Aorta (tissue), 5 donors: ENCODE measurements at regions not wholly inside any gene's neighbourhood (a gene's known extent, or its start where the extent isn't known, plus 50 kb on each side); places are given as distances from the start of the nearest gene placed in this dataset.

ENCODE experiments used
- ATAC-seq: fragments of 200-7000 bp; cut with Tn5 transposase; one replicate; pipeline ENCODE4 v1.9.1; 2022; ENCODE audit warnings: moderate library complexity; ENCODE audit not compliant: low FRiP score
- DNase-seq, 2 donors: peaks; one replicate each; pipeline ENCODE4 v3.0.0-alpha.2; 2020
- H3K27ac ChIP-seq, 2 donors: one replicate each; pipeline ENCODE4 v1.5.1; 2013; ENCODE audit warnings: low read length in 2 of 2, mild to moderate bottlenecking in 2 of 2, moderate library complexity in 2 of 2, control low read depth in 1 of 2, inconsistent platforms in 1 of 2, low read depth in 1 of 2
- H3K27me3 ChIP-seq, 2 donors: one replicate each; pipeline ENCODE4 v1.6.1; 2013; ENCODE audit warnings: control low read depth in 1 of 2, low read length in 1 of 2, mild to moderate bottlenecking in 1 of 2, moderate library complexity in 1 of 2; ENCODE audit not compliant: insufficient read depth in 2 of 2, control insufficient read depth in 1 of 2
- H3K36me3 ChIP-seq, 2 donors: one replicate each; pipeline ENCODE4 v1.6.1; 2013; ENCODE audit warnings: control low read depth in 1 of 2, low read length in 1 of 2, mild to moderate bottlenecking in 1 of 2; ENCODE audit not compliant: insufficient read depth in 2 of 2, control insufficient read depth in 1 of 2
- H3K4me1 ChIP-seq, 2 donors: one replicate each; pipeline ENCODE4 v1.6.1; 2013; ENCODE audit warnings: low read length in 2 of 2, control low read depth in 1 of 2, mild to moderate bottlenecking in 1 of 2, moderate library complexity in 1 of 2; ENCODE audit not compliant: insufficient read depth in 2 of 2, control insufficient read depth in 1 of 2
- H3K4me3 ChIP-seq, 2 donors: one replicate each; pipeline ENCODE4 v1.5.1; 2013; ENCODE audit warnings: low read length in 2 of 2, control low read depth in 1 of 2, mild to moderate bottlenecking in 1 of 2
- H3K9me3 ChIP-seq: one replicate; pipeline ENCODE4 v1.6.1; 2013; ENCODE audit warnings: mild to moderate bottlenecking, low read length; ENCODE audit not compliant: control insufficient read depth
- WGBS, 2 donors: extraction: QIAGEN DNeasy Blood & Tissue Kit; methylation state at CpG; one replicate each; pipeline ENCODE4 v1.1.7; 2013; 5-methylcytosine and 5-hydroxymethylcytosine counted together
- intact Hi-C, 2 donors: fragments of 100-400 bp; cut with DNase I; formaldehyde crosslinking; loops; one replicate each; pipeline versions ENCODE4 v1.14.2 to v1.15.0; 2022
- donor health status: healthy with polysubstance abuse.
- donor health status: Bipolar disorder and iron deficiency.
- donor health status: DM: no; HTN: no; CAD: no.
- donor health status: DM: no; HTN: no; CAD: no.
- donor health status: DM: yes; HTN: yes; CAD: no.

DNA sequence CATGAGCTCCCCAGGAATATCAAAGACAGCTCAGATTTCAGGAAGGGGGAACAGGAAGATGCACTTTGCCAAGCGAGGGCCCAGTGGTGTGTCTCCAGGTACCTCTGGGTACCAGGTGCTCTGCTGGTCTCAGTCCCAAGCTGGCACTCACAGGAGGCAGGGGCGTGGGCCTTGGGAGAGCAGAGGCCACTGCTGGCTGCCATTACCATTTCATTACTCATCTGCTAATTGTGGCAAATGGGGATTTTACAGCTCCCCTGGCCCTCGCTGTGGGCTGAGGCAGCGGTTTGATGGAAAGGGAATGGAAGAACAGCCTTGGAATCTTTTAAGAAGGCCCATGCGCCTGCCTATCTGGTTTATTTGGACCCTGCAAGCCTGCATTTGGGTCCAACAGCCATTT is 192.0 kb upstream of the NAV2 start:
- DNase-seq (no peak), ATAC-seq (no peak)
- no peaks in the 10 kb centered on the region for H3K9me3 ChIP-seq
- intact Hi-C loops: loop anchor here in 1 of 2 donors (10.0 kb wide), 1 partner anchor 1094 kb away; no protein-coding TSS in a partner anchor
- no peak overlapping the region for H3K27ac ChIP-seq
- no peaks in the 10 kb centered on the region for H3K27me3 ChIP-seq
- H3K4me3 ChIP-seq: no peak overlapping the region
- no peaks in the 10 kb centered on the region for H3K4me1 ChIP-seq
- no peaks in the 10 kb centered on the region for H3K36me3 ChIP-seq
- WGBS, 2 donors: 96 to 97% methylated on average over 5 of the region's 5 CpGs

DNA sequence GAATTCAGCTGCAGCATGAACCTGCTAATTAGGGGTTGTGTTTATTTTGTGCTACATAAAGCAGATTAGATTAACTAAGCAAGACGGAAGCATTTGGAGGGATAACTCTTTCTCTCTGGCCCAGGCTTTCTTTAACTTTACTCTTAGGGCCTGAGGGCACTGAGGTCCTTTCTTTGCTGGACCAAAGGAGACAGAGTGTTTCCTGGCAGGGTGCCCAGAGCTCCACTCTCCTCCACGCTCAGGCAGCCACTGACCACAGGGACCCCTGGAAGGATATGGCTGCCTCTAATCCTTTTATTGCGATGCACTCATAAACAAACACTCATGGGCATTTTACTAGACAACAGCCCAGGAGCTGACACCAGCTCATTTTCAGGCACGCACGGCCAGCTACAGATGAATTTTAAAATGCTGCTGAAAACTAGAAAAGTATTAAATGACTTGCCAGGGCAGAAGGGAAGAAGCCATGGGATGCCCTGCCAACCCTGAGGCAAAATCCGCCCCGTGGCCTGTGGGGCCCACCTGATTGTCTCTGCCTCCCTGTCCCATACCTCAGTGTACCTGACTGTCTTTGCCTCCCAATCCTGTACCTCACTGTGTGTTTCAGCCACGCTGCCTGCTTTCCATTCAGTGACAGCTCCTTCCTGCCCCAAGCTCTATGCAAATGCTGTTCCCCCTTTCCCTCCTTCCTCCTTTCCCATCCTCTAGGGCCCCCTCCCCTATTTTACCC is 192.6 kb upstream of the NAV2 start:
- Histone ChIP-seq H3K36me3 (no peaks in the 10 kb centered on the region), H3K9me3 (no peaks in the 10 kb centered on the region), H3K4me1 (no peaks in the 10 kb centered on the region), H3K4me3 (no peak overlapping the region), H3K27me3 (no peaks in the 10 kb centered on the region), H3K27ac (no peak overlapping the region)
- DNase-seq (no peak), ATAC-seq (no peak)
- WGBS, 2 donors: 88 to 90% methylated on average over 8 of the region's 8 CpGs
- intact Hi-C loops: loop anchor here in 1 of 2 donors (10.0 kb wide), 1 partner anchor 1095 kb away; no protein-coding TSS in a partner anchor

DNA sequence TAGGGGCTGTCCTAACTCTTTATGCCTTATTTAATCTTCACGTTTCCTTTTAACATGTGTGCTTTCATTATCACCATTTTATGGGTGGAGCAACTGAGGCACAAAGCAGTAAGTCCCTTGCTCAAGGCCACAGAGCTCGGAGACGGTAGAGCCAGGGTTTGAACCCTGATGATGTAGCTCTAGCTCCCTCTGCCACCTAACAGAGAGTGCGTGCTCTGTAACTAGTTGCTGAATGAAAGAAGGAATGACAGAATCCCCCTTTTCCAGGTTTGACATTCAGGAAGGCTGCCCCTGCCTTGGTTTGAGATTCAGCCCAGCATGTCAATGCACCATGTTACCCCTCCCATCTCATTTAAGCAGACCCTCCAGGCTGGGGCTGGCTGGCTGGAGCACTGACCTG is 193.3 kb upstream of the NAV2 start:
- no peaks in the 10 kb centered on the region for H3K36me3 ChIP-seq
- no peak overlapping the region for H3K4me3 ChIP-seq
- ATAC-seq (no peak), DNase-seq (no peak)
- 84 to 94% methylated on average over 4 of the region's 4 CpGs for WGBS, 2 donors
- H3K27ac ChIP-seq: no peak overlapping the region
- H3K9me3 ChIP-seq: no peaks in the 10 kb centered on the region
- no peaks in the 10 kb centered on the region for H3K4me1 ChIP-seq
- no peaks in the 10 kb centered on the region for H3K27me3 ChIP-seq
- intact Hi-C loops: no loop called here

DNA sequence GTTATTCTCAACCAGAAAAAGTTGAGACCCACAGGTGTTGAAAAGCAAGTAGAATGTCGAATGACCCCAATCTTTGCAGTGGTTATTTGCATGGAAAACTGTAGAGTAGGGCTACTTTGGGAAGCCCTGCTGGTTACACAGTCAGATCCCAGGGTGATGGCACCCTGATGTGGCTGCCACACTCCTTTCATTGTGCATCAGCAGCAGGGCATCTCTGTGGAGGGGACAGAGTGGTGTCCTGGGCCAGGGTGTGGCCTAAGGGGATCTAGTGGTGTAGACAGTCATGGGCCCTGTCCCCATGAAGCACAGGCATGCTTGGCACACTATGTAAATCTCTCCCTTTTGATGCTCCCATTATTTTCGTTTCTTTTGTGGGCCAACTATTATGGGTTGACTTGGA is 199.4 kb upstream of the NAV2 start:
- no peak for DNase-seq
- WGBS, 2 donors: 86 to 87% methylated on average over 2 of the region's 2 CpGs

DNA sequence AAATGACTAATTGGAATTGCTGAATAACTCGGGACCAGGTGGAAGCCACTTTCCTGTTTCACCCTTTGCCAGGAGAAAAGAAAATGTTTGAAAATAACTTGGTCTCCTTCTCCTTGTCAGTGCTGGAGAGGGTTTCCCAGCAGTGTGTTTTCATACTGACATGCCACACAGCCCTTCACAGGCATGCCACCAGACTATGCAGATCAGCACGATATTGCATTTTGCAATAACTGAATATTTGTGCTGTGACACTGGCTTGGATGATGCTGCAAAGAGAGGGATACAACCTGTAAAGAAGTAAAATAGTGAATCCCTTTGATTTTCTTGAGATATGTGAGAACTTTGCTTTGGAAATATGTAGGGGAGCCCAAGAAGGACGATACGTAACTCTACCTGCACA is 200.0 kb upstream of the NAV2 start:
- intact Hi-C loops: no loop called here
- no peak for ATAC-seq
- Histone ChIP-seq H3K27ac (no peak overlapping the region), H3K9me3 (no peaks in the 10 kb centered on the region), H3K36me3 (no peaks in the 10 kb centered on the region), H3K4me3 (no peak overlapping the region), H3K4me1 (peaks cover 0 to 5% of the 10 kb centered on the region in 2 donors), H3K27me3 (no peaks in the 10 kb centered on the region)
- no peak for DNase-seq
- 31 to 39% methylated on average over 4 of the region's 4 CpGs for WGBS, 2 donors

More for the DNA sequence above, 199.4 kb upstream of the NAV2 start:
- ATAC-seq: no peak
- Histone ChIP-seq H3K4me1 (peaks cover 0 to 5% of the 10 kb centered on the region in 2 donors), H3K27ac (no peak overlapping the region), H3K36me3 (no peaks in the 10 kb centered on the region), H3K27me3 (no peaks in the 10 kb centered on the region), H3K9me3 (no peaks in the 10 kb centered on the region), H3K4me3 (no peak overlapping the region)
- intact Hi-C loops: no loop called here

DNA sequence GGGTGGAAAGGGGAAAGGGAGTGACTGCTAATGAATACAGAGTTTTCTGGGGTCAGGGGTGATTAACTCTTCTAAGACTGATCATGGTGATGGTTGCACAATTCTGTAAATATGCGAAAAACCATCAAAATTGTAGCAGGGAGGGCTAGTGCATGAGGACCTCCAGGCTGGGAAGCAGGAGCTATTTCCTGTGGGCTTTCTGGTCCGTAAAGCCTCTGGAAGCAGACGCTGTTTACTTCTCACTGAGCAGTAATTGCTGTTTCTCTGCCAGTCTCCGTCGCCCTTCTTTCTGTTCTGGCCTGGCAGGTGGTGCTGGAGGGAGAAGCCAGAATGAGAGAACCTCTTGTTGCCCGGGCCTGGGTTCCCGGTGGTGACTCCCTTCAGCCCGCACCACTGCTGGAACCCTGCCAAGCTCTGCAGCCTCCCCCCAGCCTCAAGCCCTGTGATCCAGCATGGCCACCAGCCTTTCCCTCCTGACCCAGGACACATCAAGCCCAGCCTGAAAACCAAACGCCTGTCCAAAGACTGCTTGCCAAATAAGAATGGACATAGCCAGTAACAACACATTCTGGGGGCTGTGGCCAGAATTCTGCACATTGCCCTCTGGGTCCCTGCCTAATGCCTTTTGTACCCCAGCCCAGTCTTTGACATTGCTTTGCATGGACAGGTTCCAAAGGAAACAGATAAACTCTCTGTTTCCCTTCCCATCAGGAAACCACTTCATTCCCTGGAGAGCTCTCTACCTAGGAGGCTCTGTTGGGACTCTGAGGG is 201.0 kb upstream of the NAV2 start:
- Histone ChIP-seq H3K36me3 (no peaks in the 10 kb centered on the region), H3K27ac (no peak overlapping the region), H3K9me3 (no peaks in the 10 kb centered on the region), H3K4me3 (no peak overlapping the region), H3K4me1 (peaks cover 0 to 5% of the 10 kb centered on the region in 2 donors), H3K27me3 (no peaks in the 10 kb centered on the region)
- ATAC-seq (peak; percentile 86), DNase-seq (peak in 1 of 2 donors; percentile 87)
- intact Hi-C loops: no loop called here
- WGBS, 2 donors: 3 to 6% methylated on average over 9 of the region's 9 CpGs

DNA sequence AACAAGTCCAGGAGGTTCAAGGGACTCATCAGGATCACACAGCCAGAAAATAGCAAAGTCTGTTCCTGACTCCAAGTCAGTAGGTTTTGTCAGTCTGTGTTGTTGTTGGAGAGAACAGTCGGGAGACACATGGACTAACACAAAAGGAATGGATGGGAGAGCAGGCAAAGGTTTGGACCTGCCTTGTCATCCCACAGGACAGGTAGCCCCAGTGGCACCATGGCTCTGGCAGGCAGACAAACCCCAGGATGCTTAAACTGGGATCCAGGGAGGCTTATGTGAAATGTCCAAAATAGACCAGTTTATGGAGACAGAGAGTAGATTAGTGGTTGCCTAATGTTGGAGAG is 201.6 kb upstream of the NAV2 start:
- peak; percentile 1 for ATAC-seq
- Histone ChIP-seq H3K36me3 (no peaks in the 10 kb centered on the region), H3K27me3 (no peaks in the 10 kb centered on the region), H3K4me3 (no peak overlapping the region), H3K27ac (no peak overlapping the region), H3K9me3 (no peaks in the 10 kb centered on the region), H3K4me1 (peaks cover 0 to 5% of the 10 kb centered on the region in 2 donors)
- 0 to 5% methylated on average over 1 of the region's 1 CpG for WGBS, 2 donors
- DNase-seq: no peak
- intact Hi-C loops: no loop called here

DNA sequence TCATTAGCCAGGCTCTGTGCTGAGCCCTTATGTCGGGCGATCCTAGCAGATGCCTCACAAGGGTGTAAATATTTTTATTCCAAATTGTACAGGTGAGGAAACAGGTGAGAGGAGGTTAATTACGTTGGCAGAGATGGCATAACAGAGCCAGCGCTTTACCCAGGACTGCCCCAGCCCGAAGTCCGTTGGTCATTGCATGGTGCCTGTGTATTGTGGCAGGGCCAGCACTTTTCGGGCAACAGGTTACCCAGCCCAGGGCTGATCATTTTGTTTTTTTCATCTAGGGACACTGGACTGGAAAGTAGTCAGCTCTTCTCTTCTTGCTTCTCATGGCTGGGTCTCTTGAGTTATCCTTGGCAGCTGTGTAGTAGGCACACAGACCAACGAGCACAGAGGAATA is 202.2 kb upstream of the NAV2 start:
- no peak for ATAC-seq
- WGBS, 2 donors: 41 to 45% methylated on average over 8 of the region's 8 CpGs
- Histone ChIP-seq H3K9me3 (no peaks in the 10 kb centered on the region), H3K27ac (no peak overlapping the region), H3K36me3 (no peaks in the 10 kb centered on the region), H3K4me1 (peaks cover 0 to 5% of the 10 kb centered on the region in 2 donors), H3K4me3 (no peak overlapping the region), H3K27me3 (no peaks in the 10 kb centered on the region)
- DNase-seq: no peak
- intact Hi-C loops: no loop called here

DNA sequence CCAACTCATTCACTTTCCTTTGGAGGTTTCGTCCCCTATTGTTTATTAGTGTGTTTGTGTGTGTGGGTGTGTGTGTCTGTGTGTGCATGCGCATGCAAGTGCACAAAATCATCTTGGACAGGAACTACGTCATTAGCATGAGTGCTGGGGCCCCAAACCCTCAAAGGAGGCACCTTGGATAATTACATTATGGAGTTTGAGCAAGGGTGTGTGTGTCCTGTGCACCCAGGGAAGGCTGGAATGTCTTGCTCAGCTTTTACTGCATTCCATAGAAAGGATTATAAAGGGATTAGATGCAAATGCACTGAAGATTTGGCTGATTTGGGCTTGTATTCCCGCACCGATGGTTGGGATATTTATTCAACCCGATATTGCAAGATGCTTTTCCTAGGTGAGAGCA is 203.4 kb upstream of the NAV2 start:
- H3K4me3 ChIP-seq: no peak overlapping the region
- H3K4me1 ChIP-seq: peaks cover 0 to 5% of the 10 kb centered on the region in 2 donors
- no peak for DNase-seq
- no peaks in the 10 kb centered on the region for H3K36me3 ChIP-seq
- 93 to 96% methylated on average over 6 of the region's 6 CpGs for WGBS, 2 donors
- H3K9me3 ChIP-seq: no peaks in the 10 kb centered on the region
- H3K27me3 ChIP-seq: no peaks in the 10 kb centered on the region
- no peak overlapping the region for H3K27ac ChIP-seq
- intact Hi-C loops: no loop called here
- ATAC-seq: no peak
